Mucosa of stomach (tissue), 1 donor: ENCODE measurements at regions not wholly inside any gene's neighbourhood (a gene's known extent, or its start where the extent isn't known, plus 50 kb on each side); places are given as distances from the start of the nearest gene placed in this dataset.

Experiments used
- H3K27me3 ChIP-seq: one replicate; pipeline ENCODE4 v1.7.0; 2013; ENCODE audit warnings: mild to moderate bottlenecking, low read length; ENCODE audit not compliant: control insufficient read depth, insufficient read depth
- H3K36me3 ChIP-seq: one replicate; pipeline ENCODE4 v1.7.0; 2013; ENCODE audit warnings: low read length; ENCODE audit not compliant: control insufficient read depth, insufficient read depth
- H3K4me1 ChIP-seq: one replicate; pipeline ENCODE4 v1.7.0; 2013; ENCODE audit warnings: mild to moderate bottlenecking, low read length; ENCODE audit not compliant: control insufficient read depth, insufficient read depth
- H3K4me3 ChIP-seq: one replicate; pipeline ENCODE4 v1.7.0; 2013; ENCODE audit warnings: low read length
- H3K9ac ChIP-seq: one replicate; pipeline ENCODE4 v1.7.0; 2013; ENCODE audit warnings: mild to moderate bottlenecking, low read length, moderate library complexity
- H3K9me3 ChIP-seq: one replicate; pipeline ENCODE4 v1.7.0; 2013; ENCODE audit warnings: mild to moderate bottlenecking, low read length, moderate library complexity; ENCODE audit not compliant: control insufficient read depth
- donor health status: Pancreatic carcinoma.

DNA sequence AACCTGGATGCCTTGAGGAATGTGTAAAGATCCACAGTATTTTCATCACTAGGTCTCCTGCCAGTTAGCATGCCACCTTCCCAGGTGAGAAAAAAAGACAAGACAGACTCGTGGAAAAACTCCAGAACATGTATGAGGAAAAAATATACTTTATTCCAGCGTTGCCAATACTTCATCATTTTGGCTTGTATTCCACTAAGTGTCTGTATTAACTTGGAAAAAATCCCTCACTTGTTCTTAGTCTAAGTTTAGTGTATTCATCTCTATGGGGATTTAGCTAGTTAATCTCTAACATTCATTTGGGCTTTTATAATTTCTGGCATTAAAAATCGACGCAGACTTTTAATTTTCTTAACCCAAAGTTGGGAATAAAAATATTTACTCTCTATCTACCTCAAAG, 759.4 kb downstream of the SORCS1 start:
- no peaks in the 10 kb centered on the region for H3K4me1 ChIP-seq
- H3K9me3 ChIP-seq = no peaks in the 10 kb centered on the region
- H3K4me3 ChIP-seq = no peak overlapping the region
- H3K9ac ChIP-seq = no peak overlapping the region
- no peaks in the 10 kb centered on the region for H3K36me3 ChIP-seq
- no peaks in the 10 kb centered on the region for H3K27me3 ChIP-seq

GRCh38 chr10:106402458-106402857, 762.0 kb downstream of the SORCS1 start:
- Histone ChIP-seq H3K36me3 (no peaks in the 10 kb centered on the region), H3K9ac (no peak overlapping the region), H3K4me1 (no peaks in the 10 kb centered on the region), H3K4me3 (no peak overlapping the region), H3K27me3 (no peaks in the 10 kb centered on the region), H3K9me3 (no peaks in the 10 kb centered on the region)

GRCh38 chr10:106401967-106402366, 762.5 kb downstream of the SORCS1 start:
- H3K27me3 ChIP-seq = no peaks in the 10 kb centered on the region
- H3K4me3 ChIP-seq = no peak overlapping the region
- no peaks in the 10 kb centered on the region for H3K4me1 ChIP-seq
- H3K36me3 ChIP-seq = no peaks in the 10 kb centered on the region
- H3K9ac ChIP-seq = no peak overlapping the region
- no peaks in the 10 kb centered on the region for H3K9me3 ChIP-seq

GRCh38 chr10:106401161-106401560, 763.3 kb downstream of the SORCS1 start:
- no peak overlapping the region for H3K9ac ChIP-seq

GRCh38 chr10:106399112-106399511, 765.4 kb downstream of the SORCS1 start:
- H3K9ac ChIP-seq = no peak overlapping the region
- no peaks in the 10 kb centered on the region for H3K9me3 ChIP-seq
- no peaks in the 10 kb centered on the region for H3K36me3 ChIP-seq
- H3K4me3 ChIP-seq = no peak overlapping the region
- H3K4me1 ChIP-seq = no peaks in the 10 kb centered on the region
- H3K27me3 ChIP-seq = no peaks in the 10 kb centered on the region

More at GRCh38 chr10:106401161-106401560, 763.3 kb downstream of the SORCS1 start:
- Histone ChIP-seq H3K4me3 (no peak overlapping the region), H3K36me3 (no peaks in the 10 kb centered on the region), H3K4me1 (no peaks in the 10 kb centered on the region), H3K27me3 (no peaks in the 10 kb centered on the region), H3K9me3 (no peaks in the 10 kb centered on the region)

GRCh38 chr10:106396192-106396591, 768.3 kb downstream of the SORCS1 start:
- no peaks in the 10 kb centered on the region for H3K4me1 ChIP-seq
- H3K9me3 ChIP-seq = no peaks in the 10 kb centered on the region
- H3K27me3 ChIP-seq = no peaks in the 10 kb centered on the region
- no peaks in the 10 kb centered on the region for H3K36me3 ChIP-seq
- H3K4me3 ChIP-seq = no peak overlapping the region
- no peak overlapping the region for H3K9ac ChIP-seq

DNA sequence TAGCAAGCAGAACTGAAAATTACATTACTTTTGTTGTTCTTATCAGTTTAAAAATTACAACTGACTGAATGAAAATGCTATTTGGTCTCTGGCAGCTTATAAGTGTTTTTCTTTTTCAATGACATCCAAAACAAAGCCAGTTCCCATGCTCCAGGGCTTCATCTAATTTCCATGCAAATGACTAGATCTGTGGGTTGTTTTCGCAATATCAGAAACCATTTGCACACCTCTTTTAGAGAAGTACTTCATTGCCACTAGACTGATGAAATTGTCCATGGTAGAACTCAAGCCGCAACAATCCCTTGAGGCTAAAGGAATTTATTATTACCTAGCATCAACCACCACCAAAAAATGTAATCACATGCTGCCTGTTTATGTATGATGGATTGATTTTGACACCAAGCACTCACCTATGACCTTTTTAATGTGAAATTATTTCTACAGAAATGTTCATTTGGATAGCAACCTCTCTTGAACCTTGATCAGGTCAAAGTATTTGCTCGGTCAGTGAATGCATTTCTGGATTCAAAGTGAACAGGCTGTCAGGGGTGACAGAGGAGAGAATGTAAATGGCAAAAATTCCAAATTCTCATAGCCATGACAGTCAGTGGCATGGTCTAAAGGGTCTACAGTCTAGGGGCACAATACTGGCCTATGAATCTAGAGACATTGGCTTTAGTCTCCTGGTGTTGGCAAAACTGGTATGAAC, 769.3 kb downstream of the SORCS1 start:
- H3K36me3 ChIP-seq = no peaks in the 10 kb centered on the region
- H3K27me3 ChIP-seq = no peaks in the 10 kb centered on the region
- H3K4me3 ChIP-seq = no peak overlapping the region
- no peak overlapping the region for H3K9ac ChIP-seq
- H3K4me1 ChIP-seq = no peaks in the 10 kb centered on the region
- H3K9me3 ChIP-seq = no peaks in the 10 kb centered on the region

DNA sequence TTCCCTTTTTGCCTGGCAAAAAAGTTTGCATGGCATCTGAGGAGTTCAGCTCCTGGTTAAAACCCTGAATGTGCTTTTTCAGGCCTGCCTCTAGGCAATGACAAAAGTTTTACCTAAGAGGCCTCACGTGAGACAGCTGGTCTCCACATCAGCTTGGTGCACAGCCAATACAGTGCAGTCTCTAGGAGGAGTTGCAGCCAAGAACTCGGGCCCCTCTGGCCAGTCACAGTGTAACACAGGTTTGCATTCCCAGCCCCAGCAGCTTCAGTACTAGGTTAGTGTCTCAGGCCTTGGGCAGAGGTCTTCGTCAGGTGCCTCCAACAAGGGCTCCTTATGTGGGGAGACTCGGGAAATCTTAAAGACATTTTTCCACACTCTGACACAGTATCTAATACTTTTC, 771.7 kb downstream of the SORCS1 start:
- Histone ChIP-seq H3K4me3 (no peak overlapping the region), H3K9ac (no peak overlapping the region), H3K27me3 (no peaks in the 10 kb centered on the region), H3K4me1 (no peaks in the 10 kb centered on the region), H3K9me3 (no peaks in the 10 kb centered on the region), H3K36me3 (no peaks in the 10 kb centered on the region)

GRCh38 chr10:106387063-106387462, 777.4 kb downstream of the SORCS1 start:
- no peak overlapping the region for H3K4me3 ChIP-seq
- H3K4me1 ChIP-seq = no peaks in the 10 kb centered on the region
- H3K27me3 ChIP-seq = no peaks in the 10 kb centered on the region
- H3K9ac ChIP-seq = no peak overlapping the region
- H3K9me3 ChIP-seq = no peaks in the 10 kb centered on the region
- H3K36me3 ChIP-seq = no peaks in the 10 kb centered on the region

DNA sequence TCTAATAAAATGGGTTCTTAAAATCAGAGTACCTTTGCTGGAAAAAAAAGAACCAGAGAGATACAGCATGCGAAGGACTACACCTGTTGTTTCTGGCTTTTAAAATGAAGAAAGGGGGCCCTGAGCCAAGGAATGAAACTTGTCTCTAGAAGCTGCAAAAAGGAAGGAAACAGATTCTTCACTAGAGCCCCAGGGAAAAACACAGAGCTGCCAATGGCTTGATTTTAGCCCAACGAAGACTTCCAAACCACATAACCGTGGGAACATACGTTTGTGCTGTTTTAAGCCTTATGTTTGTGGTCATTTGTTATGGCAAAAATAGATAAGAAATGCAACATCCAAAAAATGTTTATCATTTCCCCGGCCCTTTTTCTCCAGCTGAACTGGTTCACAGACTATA, 780.0 kb downstream of the SORCS1 start:
- Histone ChIP-seq H3K36me3 (no peaks in the 10 kb centered on the region), H3K9me3 (no peaks in the 10 kb centered on the region), H3K9ac (no peak overlapping the region), H3K4me1 (no peaks in the 10 kb centered on the region), H3K27me3 (no peaks in the 10 kb centered on the region), H3K4me3 (no peak overlapping the region)

- no peaks in the 10 kb centered on the region for H3K27me3 ChIP-seq
- H3K4me3 ChIP-seq = no peak overlapping the region
- H3K4me1 ChIP-seq = no peaks in the 10 kb centered on the region
- no peaks in the 10 kb centered on the region for H3K9me3 ChIP-seq
- no peaks in the 10 kb centered on the region for H3K36me3 ChIP-seq
- no peak overlapping the region for H3K9ac ChIP-seq
Observed at GRCh38 chr10:106380706-106381105, 783.8 kb downstream of the SORCS1 start.

- H3K27me3 ChIP-seq = no peaks in the 10 kb centered on the region
- H3K4me3 ChIP-seq = no peak overlapping the region
- no peak overlapping the region for H3K9ac ChIP-seq
- no peaks in the 10 kb centered on the region for H3K9me3 ChIP-seq
- H3K36me3 ChIP-seq = no peaks in the 10 kb centered on the region
- H3K4me1 ChIP-seq = no peaks in the 10 kb centered on the region
Observed at GRCh38 chr10:106378251-106378650, 786.3 kb downstream of the SORCS1 start.

DNA sequence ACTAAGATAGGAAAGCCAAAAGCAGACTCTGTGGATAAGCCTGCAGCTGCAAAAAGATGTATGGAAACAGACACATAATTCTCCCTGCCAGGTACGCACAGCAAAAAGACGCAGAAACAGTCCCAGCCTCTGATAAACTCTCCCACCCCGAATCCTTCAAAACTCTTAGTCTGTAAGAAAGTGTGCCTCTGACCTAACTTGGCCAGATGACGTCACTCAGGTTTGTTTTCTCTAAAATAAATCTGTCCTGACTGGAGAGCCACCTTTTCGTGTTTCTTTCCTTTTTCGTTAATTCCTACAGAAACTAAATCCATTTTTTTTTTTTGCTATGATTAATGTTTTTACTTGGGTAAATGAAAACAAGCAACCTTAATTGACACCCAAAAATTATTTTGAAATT, 793.8 kb downstream of the SORCS1 start:
- no peaks in the 10 kb centered on the region for H3K4me1 ChIP-seq
- no peak overlapping the region for H3K4me3 ChIP-seq
- no peaks in the 10 kb centered on the region for H3K36me3 ChIP-seq
- H3K9me3 ChIP-seq = no peaks in the 10 kb centered on the region
- no peaks in the 10 kb centered on the region for H3K27me3 ChIP-seq
- H3K9ac ChIP-seq = no peak overlapping the region
